Fibroblast of lung (primary cell): ENCODE measurements at regions not wholly inside any gene's neighbourhood (a gene's known extent, or its start where the extent isn't known, plus 50 kb on each side); places are given as distances from the start of the nearest gene placed in this dataset.

Experiments
- CTCF ChIP-seq, 2 donors: IDR thresholded peaks in 1 of 2; conservative IDR thresholded peaks in 1 of 2; 1 replicate in 1 of 2; 2 replicates in 1 of 2; pipeline ENCODE4 v1.5.1; 2011 to 2012; ENCODE audit warnings: low read length in 2 of 2, control low read depth in 1 of 2, inconsistent platforms in 1 of 2, low read depth in 1 of 2, mild to moderate bottlenecking in 1 of 2
- EZH2 ChIP-seq: IDR thresholded peaks from 2 replicates; pipeline ENCODE4 v1.5.1; 2012; ENCODE audit warnings: low read length, control low read depth, mild to moderate bottlenecking; ENCODE audit errors: missing control alignments

- no peak for TF ChIP-seq EZH2
- TF ChIP-seq CTCF (conservative IDR thresholded peaks at IDR 0.05 in 1 of 2, IDR thresholded peaks at IDR 0.05 in 1 of 2; ENCODE audit: low read depth in 1 of 2, low read length in 2 of 2), result no peak
Measured at GRCh38 chr18:4704781-4705180, 249.7 kb upstream of the DLGAP1 start.
